GM23248 (cell line): ENCODE measurements at regions not wholly inside any gene's neighbourhood (a gene's known extent, or its start where the extent isn't known, plus 50 kb on each side); places are given as distances from the start of the nearest gene placed in this dataset.

Experiments used
- EZH2 ChIP-seq: fragments of 200-600 bp; sonication (generic); IDR thresholded peaks from 2 replicates; pipeline ENCODE4 v1.6.1; 2018; ENCODE audit warnings: antibody characterized with exemption, mild to moderate bottlenecking; ENCODE audit not compliant: insufficient read depth, poor library complexity, severe bottlenecking
- EZH2phosphoT487 ChIP-seq: fragments of 200-600 bp; sonication (generic); IDR thresholded peaks from 2 replicates; pipeline ENCODE4 v1.6.1; 2018; ENCODE audit warnings: antibody characterized with exemption, moderate library complexity, mild to moderate bottlenecking, low read depth; ENCODE audit not compliant: insufficient read depth

- no peak for TF ChIP-seq EZH2
- no peak for TF ChIP-seq EZH2phosphoT487
These were observed 436.4 kb downstream of the SLITRK5 start for GRCh38 chr13:88107570-88107969.
